Peyer's patch (tissue), 4 donors: ENCODE measurements at regions not wholly inside any gene's neighbourhood (a gene's known extent, or its start where the extent isn't known, plus 50 kb on each side); places are given as distances from the start of the nearest gene placed in this dataset.

Source experiments
- CTCF ChIP-seq, 6 experiments: fragments of 450-650 bp in 4 of 6; fragments of 200-600 bp in 2 of 6; sonication (generic) in 1 of 6; IDR thresholded peaks; one replicate each; pipeline ENCODE4 v1.5.1; 2017 to 2019; ENCODE audit warnings: antibody characterized with exemption in 6 of 6, mild to moderate bottlenecking in 3 of 6, moderate library complexity in 1 of 6
- POLR2A ChIP-seq, 2 donors: fragments of 450-650 bp; IDR thresholded peaks; one replicate each; pipeline ENCODE4 v1.5.1; 2017; ENCODE audit warnings: antibody characterized with exemption in 2 of 2, mild to moderate bottlenecking in 2 of 2, moderate library complexity in 2 of 2

DNA sequence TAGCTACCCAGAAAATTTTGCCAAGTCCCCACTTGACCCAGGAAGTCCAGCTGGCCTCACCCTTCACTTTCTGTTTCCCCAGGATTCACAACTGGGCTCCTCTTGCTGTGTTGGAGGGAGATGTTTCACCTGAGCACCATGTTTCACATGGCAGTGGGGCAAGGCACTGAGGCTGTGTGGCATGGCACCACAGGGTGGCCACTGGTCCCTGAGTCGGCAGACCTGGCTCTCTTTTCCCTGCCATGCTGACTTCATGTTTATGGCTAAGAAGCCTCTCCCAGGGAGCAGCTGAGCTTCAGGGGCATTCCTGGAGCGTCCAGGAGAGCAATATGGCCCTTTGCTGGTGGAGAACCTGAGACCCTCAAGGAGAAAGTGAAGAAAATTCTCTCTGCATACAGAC, 266.9 kb downstream of the RPS24 start:
- no peak for TF ChIP-seq CTCF (IDR thresholded peaks at IDR 0.05)
- no peak for TF ChIP-seq POLR2A (IDR thresholded peaks at IDR 0.05)
